T-helper 1 cell (primary cell): ENCODE measurements at regions not wholly inside any gene's neighbourhood (a gene's known extent, or its start where the extent isn't known, plus 50 kb on each side); places are given as distances from the start of the nearest gene placed in this dataset.

Experiments used
- DNase-seq, 5 donors: peaks; one replicate each; pipeline ENCODE4 v3.0.0-alpha.2; 2012 to 2020

- no peak for DNase-seq
Measured at GRCh38 chr5:22985446-22985845, 132.3 kb upstream of the CDH12 start.

GRCh38 chr5:22970956-22971618 is 117.9 kb upstream of the CDH12 start:
- DNase-seq, result no peak

- no peak for DNase-seq
Measured at GRCh38 chr5:22970491-22970890, 117.3 kb upstream of the CDH12 start.

GRCh38 chr5:22968386-22968785 is 115.2 kb upstream of the CDH12 start:
- no peak for DNase-seq

- DNase-seq, result no peak
Measured at GRCh38 chr5:22965960-22966359, 112.8 kb upstream of the CDH12 start.

- DNase-seq, result no peak
Measured at GRCh38 chr5:22964632-22965031, 111.5 kb upstream of the CDH12 start.

- no peak for DNase-seq
Measured at GRCh38 chr5:22958462-22959262, 105.5 kb upstream of the CDH12 start.

DNA sequence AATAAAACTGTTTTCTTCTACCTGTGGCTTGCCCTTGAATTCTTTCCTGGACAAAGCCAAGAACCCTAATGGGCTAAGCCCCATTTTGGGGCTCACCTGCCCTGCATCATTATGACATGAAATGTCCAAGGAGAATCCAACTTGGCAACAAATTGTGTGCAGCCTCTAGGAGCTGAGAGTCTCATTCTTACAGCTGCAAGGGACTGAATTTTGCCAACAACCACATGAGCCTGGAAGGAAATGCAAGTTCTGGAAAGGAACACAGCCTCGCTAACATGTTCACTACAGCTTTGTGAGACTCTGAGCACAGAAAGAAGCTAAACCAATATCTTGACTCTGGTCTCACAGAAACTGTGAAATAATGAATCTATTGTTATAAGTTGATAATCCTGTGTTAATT is 94.8 kb upstream of the CDH12 start:
- no peak for DNase-seq

GRCh38 chr5:22938362-22938761 is 85.2 kb upstream of the CDH12 start:
- DNase-seq, result no peak

DNA sequence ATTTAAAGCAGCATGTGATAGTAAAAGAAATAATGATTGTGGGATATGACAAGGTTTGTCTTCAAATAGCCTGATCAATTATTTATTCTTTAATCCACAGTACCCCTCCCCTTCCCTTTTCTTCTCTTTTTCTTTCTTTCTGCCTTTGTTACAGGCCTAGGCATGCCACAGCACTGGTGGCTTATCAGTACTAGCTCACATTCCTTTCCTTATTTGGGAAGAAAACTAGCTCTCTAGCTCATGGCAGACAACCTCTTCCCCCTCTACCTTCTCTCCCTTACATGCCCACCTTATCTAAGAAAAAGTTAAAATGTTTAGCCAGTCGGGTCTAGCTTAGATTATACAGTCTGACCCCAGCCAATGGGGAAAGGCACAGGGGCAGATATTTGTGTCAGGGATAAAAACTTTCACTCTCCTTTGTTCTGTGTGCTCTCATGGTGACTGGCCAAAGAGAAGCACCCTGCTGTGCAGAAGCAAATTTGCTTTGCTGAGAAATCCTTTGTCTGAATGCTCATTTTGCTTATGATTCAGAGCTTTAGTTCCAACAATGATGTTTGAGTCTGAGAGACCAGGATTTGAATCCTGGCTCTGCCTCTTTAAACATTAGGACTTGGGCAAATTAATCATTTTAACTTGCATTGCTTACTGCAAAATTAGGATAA is 75.8 kb upstream of the CDH12 start:
- no peak for DNase-seq

DNA sequence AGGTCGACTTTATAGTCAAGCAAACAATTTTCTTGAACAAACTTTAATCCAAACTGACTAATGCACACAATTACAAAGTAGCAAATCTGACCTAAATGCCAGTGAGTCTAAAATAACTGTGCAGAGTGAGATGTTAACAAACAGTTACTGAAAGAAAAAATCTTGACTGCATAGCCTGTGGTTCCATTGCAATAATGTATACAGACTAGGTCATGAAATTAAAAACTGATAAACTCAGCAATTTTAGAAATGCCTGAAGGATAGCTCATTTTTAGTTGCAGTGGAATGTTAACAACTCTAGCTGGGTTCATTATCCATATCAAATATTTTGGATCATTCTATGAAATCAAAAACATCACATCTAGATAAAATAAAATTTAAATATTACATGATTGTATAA is 73.4 kb upstream of the CDH12 start:
- DNase-seq, result no peak

GRCh38 chr5:22918511-22918910 is 65.4 kb upstream of the CDH12 start:
- DNase-seq, result no peak

DNA sequence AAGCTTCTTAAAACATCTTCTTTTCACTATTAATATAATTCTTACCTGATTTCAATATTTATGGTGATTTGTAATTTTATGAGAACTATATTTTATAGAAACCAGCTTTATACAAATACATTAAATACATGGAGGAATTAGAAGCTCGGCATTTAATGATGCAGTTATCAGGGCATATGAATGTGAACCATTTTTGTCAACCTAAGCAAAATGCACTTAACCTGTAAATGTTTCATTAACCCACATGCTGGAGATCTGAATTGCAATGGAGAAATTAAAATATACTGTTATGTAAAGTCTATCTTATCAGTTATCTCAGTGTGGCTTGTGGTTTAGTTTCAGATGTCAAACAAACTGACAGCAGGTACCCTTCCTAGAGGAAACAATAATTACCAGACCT is 63.2 kb upstream of the CDH12 start:
- DNase-seq, result no peak

GRCh38 chr5:22911019-22911418 is 57.9 kb upstream of the CDH12 start:
- no peak for DNase-seq

DNA sequence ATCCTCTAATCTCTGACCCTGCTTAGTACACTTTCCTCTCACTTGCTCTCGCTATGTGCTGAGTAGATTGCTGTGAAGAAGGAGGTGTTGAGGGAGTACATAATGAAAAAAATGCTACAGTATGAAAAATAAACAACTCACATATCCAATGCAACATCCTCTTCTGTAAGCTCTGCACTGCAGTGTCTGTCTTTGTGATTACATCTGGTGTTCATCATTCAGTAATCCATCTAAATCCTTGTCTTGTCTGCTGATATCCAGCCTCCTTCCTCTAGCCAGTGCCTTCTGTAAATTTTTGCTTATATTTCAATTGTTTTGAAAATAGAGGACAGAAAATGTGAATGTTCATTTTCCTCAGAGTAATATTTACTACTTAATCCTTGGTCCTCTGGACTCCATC is 57.4 kb upstream of the CDH12 start:
- DNase-seq, result no peak

GRCh38 chr5:22908586-22908985 is 55.4 kb upstream of the CDH12 start:
- no peak for DNase-seq

GRCh38 chr5:22908129-22908528 is 55.0 kb upstream of the CDH12 start:
- no peak for DNase-seq
